Ishikawa (cell line): ENCODE measurements at regions not wholly inside any gene's neighbourhood (a gene's known extent, or its start where the extent isn't known, plus 50 kb on each side); places are given as distances from the start of the nearest gene placed in this dataset.

Source experiments
- CEBPB ChIP-seq: IDR thresholded peaks from 2 replicates; pipeline ENCODE4 v1.6.1; 2012
- CREB1 ChIP-seq: IDR thresholded peaks from 2 replicates; pipeline ENCODE4 v1.6.1; 2012; ENCODE audit warnings: low read depth
- EP300 ChIP-seq: IDR thresholded peaks from 2 replicates; pipeline ENCODE4 v1.6.1; 2012; ENCODE audit warnings: borderline replicate concordance
- FOXM1 ChIP-seq: IDR thresholded peaks from 2 replicates; pipeline ENCODE4 v1.6.1; 2012; ENCODE audit warnings: low read depth, borderline replicate concordance
- MAX ChIP-seq: IDR thresholded peaks from 2 replicates; pipeline ENCODE4 v1.6.1; 2012
- RAD21 ChIP-seq: IDR thresholded peaks from 2 replicates; pipeline ENCODE4 v1.6.1; 2012; ENCODE audit warnings: low read depth
- TAF1 ChIP-seq: IDR thresholded peaks from 2 replicates; pipeline ENCODE4 v1.6.1; 2012; ENCODE audit warnings: low read depth, mild to moderate bottlenecking
- TEAD4 ChIP-seq: IDR thresholded peaks from 2 replicates; pipeline ENCODE4 v1.6.1; 2012
- YY1 ChIP-seq: IDR thresholded peaks from 2 replicates; pipeline ENCODE4 v1.6.1; 2012; ENCODE audit warnings: low read depth

GRCh38 chr21:41578083-41578482, 70.1 kb upstream of the TMPRSS2 start:
- no peak for TF ChIP-seq EP300
- no peak for TF ChIP-seq MAX
- no peak for TF ChIP-seq FOXM1
- no peak for TF ChIP-seq RAD21
- TF ChIP-seq TAF1, result no peak
- no peak for TF ChIP-seq TEAD4
- TF ChIP-seq YY1, result no peak
- no peak for TF ChIP-seq CREB1
- TF ChIP-seq CEBPB, result no peak
